A204.1 (cell line): ENCODE measurements at regions not wholly inside any gene's neighbourhood (a gene's known extent, or its start where the extent isn't known, plus 50 kb on each side); places are given as distances from the start of the nearest gene placed in this dataset.

Experiments used
- FAIRE-seq: peaks from 2 replicates; lab custom pipeline; 2012; peaks lifted over from hg19 to GRCh38; lab: Jason Lieb, UNC

GRCh38 chr17:33481652-33482051, 188.6 kb upstream of the ASIC2 start:
- FAIRE-seq, result no peak

GRCh38 chr17:33482636-33483035, 189.5 kb upstream of the ASIC2 start:
- FAIRE-seq, result no peak

- FAIRE-seq, result no peak
Measured at GRCh38 chr17:33484559-33484958, 191.5 kb upstream of the ASIC2 start.

GRCh38 chr17:33486135-33486885, 193.2 kb upstream of the ASIC2 start:
- no peak for FAIRE-seq

- no peak for FAIRE-seq
Measured at GRCh38 chr17:33487187-33487879, 194.2 kb upstream of the ASIC2 start.

GRCh38 chr17:33491871-33492481, 198.9 kb upstream of the ASIC2 start:
- no peak for FAIRE-seq

- no peak for FAIRE-seq
Measured at GRCh38 chr17:33492731-33493265, 199.7 kb upstream of the ASIC2 start.

- no peak for FAIRE-seq
Measured at GRCh38 chr17:33493566-33493965, 200.5 kb upstream of the ASIC2 start.

- FAIRE-seq, result no peak
Measured at GRCh38 chr17:33494151-33494550, 201.1 kb upstream of the ASIC2 start.

- FAIRE-seq, result no peak
Measured at GRCh38 chr17:33497623-33498022, 204.5 kb upstream of the ASIC2 start.

- no peak for FAIRE-seq
Measured at GRCh38 chr17:33498069-33498468, 205.0 kb upstream of the ASIC2 start.

GRCh38 chr17:33499040-33499439, 205.9 kb upstream of the ASIC2 start:
- no peak for FAIRE-seq

- no peak for FAIRE-seq
Measured at GRCh38 chr17:33500151-33500550, 207.1 kb upstream of the ASIC2 start.

GRCh38 chr17:33501185-33501584, 208.1 kb upstream of the ASIC2 start:
- FAIRE-seq, result no peak

GRCh38 chr17:33504571-33504970, 211.5 kb upstream of the ASIC2 start:
- no peak for FAIRE-seq

- FAIRE-seq, result no peak
Measured at GRCh38 chr17:33506889-33507650, 214.0 kb upstream of the ASIC2 start.

- no peak for FAIRE-seq
Measured at GRCh38 chr17:33508215-33508614, 215.1 kb upstream of the ASIC2 start.

- no peak for FAIRE-seq
Measured at GRCh38 chr17:33509331-33509730, 216.2 kb upstream of the ASIC2 start.

GRCh38 chr17:33511670-33512069, 218.6 kb upstream of the ASIC2 start:
- no peak for FAIRE-seq

GRCh38 chr17:33512113-33512512, 219.0 kb upstream of the ASIC2 start:
- no peak for FAIRE-seq

GRCh38 chr17:33513769-33514168, 220.7 kb upstream of the ASIC2 start:
- no peak for FAIRE-seq

GRCh38 chr17:33514369-33514768, 221.3 kb upstream of the ASIC2 start:
- FAIRE-seq, result no peak
